Loucy (cell line): ENCODE measurements at regions not wholly inside any gene's neighbourhood (a gene's known extent, or its start where the extent isn't known, plus 50 kb on each side); places are given as distances from the start of the nearest gene placed in this dataset.
"Not testable (repeated sequence)": the region's sequence is repeated elsewhere in the genome, so short reads cannot be mapped to it uniquely, and the experiment has no call there.

ENCODE experiments used
- H2AFZ ChIP-seq: fragments of 200-600 bp; sonication (generic); 2 replicates; pipeline ENCODE4 v1.6.0; 2016; ENCODE audit warnings: antibody characterized with exemption, mild to moderate bottlenecking, low read length, moderate library complexity
- H3F3A ChIP-seq: fragments of 200-600 bp; 2 replicates; pipeline ENCODE4 v1.6.0; 2016; ENCODE audit warnings: antibody characterized with exemption, low read depth, mild to moderate bottlenecking
- H3K27me3 ChIP-seq: fragments of 200-600 bp; sonication (generic); 2 replicates; pipeline ENCODE4 v1.6.1; 2014; ENCODE audit warnings: low read length, mild to moderate bottlenecking; ENCODE audit not compliant: insufficient read depth, poor library complexity, severe bottlenecking
- H3K36me3 ChIP-seq: fragments of 200-600 bp; sonication (generic); 2 replicates; pipeline ENCODE4 v1.6.1; 2016; ENCODE audit warnings: low read length; ENCODE audit not compliant: insufficient read depth
- H3K4me1 ChIP-seq: fragments of 200-600 bp; sonication (generic); 2 replicates; pipeline ENCODE4 v1.5.1; 2014; ENCODE audit warnings: low read length, mild to moderate bottlenecking; ENCODE audit not compliant: insufficient read depth, poor library complexity, severe bottlenecking
- H3K4me2 ChIP-seq: fragments of 200-600 bp; sonication (generic); 2 replicates; pipeline ENCODE4 v1.6.0; 2014; ENCODE audit warnings: antibody characterized with exemption, low read length, low read depth, mild to moderate bottlenecking; ENCODE audit not compliant: poor library complexity, severe bottlenecking
- H3K4me3 ChIP-seq: fragments of 200-600 bp; sonication (generic); 2 replicates; pipeline ENCODE4 v1.5.1; 2014; ENCODE audit warnings: low read length, mild to moderate bottlenecking, mixed read lengths; ENCODE audit not compliant: poor library complexity, severe bottlenecking
- H3K79me2 ChIP-seq: fragments of 200-600 bp; sonication (generic); 2 replicates; pipeline ENCODE4 v1.6.1; 2014; ENCODE audit warnings: low read length; ENCODE audit not compliant: insufficient read depth
- H3K9ac ChIP-seq: fragments of 200-600 bp; sonication (generic); 2 replicates; pipeline ENCODE4 v1.6.0; 2014; ENCODE audit warnings: mild to moderate bottlenecking, low read depth, low read length, moderate library complexity; ENCODE audit not compliant: poor library complexity, severe bottlenecking
- H3K9me2 ChIP-seq: fragments of 200-600 bp; sonication (generic); replicated peaks from 2 replicates; pipeline ENCODE4 v1.6.1; 2016; ENCODE audit warnings: low read depth, low read length, mixed read lengths
- H3K9me3 ChIP-seq: fragments of 200-600 bp; sonication (generic); 2 replicates; pipeline ENCODE4 v1.6.1; 2014; ENCODE audit warnings: mild to moderate bottlenecking, antibody characterized with exemption, low read length, low read depth; ENCODE audit not compliant: insufficient read depth
- H4K20me1 ChIP-seq: fragments of 200-600 bp; sonication (generic); 2 replicates; pipeline ENCODE4 v1.6.0; 2014; ENCODE audit warnings: antibody characterized with exemption, low read length, mild to moderate bottlenecking; ENCODE audit not compliant: insufficient read depth, poor library complexity, severe bottlenecking
- CTCF ChIP-seq: fragments of 200-600 bp; sonication (generic); conservative IDR thresholded peaks from 2 replicates; pipeline ENCODE4 v1.5.1; 2014; ENCODE audit warnings: mild to moderate bottlenecking, antibody characterized with exemption, low read length
- EZH2phosphoT487 ChIP-seq: fragments of 200-600 bp; IDR thresholded peaks from 2 replicates; pipeline ENCODE4 v1.6.1; 2018; ENCODE audit warnings: antibody characterized with exemption, mild to moderate bottlenecking, moderate library complexity, borderline replicate concordance

- Histone ChIP-seq H3K4me3 (no peak overlapping the region), H4K20me1 (no peaks in the 10 kb centered on the region), H3K9ac (no peak overlapping the region), H3K9me2 (no peaks in the 10 kb centered on the region), H3F3A (peaks cover 6% of the 10 kb centered on the region; the same call in 1 of the 2 replicates), H3K9me3 (peaks cover 7% of the 10 kb centered on the region; the same call in 1 of the 2 replicates), H3K79me2 (no peaks in the 10 kb centered on the region), H3K4me2 (no peak overlapping the region), H3K27me3 (no peaks in the 10 kb centered on the region), H2AFZ (no peak overlapping the region), H3K36me3 (no peaks in the 10 kb centered on the region), H3K4me1 (no peaks in the 10 kb centered on the region)
- no peak for TF ChIP-seq CTCF
- TF ChIP-seq EZH2phosphoT487, result no peak
Measured at GRCh38 chr6:835476-836160, 142.7 kb upstream of the EXOC2 start.

GRCh38 chr6:834866-835265, 141.9 kb upstream of the EXOC2 start:
- Histone ChIP-seq H3F3A (peaks cover 6% of the 10 kb centered on the region; the same call in 1 of the 2 replicates), H3K9me2 (no peaks in the 10 kb centered on the region), H3K4me3 (no peak overlapping the region), H3K9ac (no peak overlapping the region), H2AFZ (no peak overlapping the region), H4K20me1 (no peaks in the 10 kb centered on the region), H3K36me3 (no peaks in the 10 kb centered on the region), H3K4me1 (no peaks in the 10 kb centered on the region), H3K27me3 (no peaks in the 10 kb centered on the region), H3K9me3 (peaks cover 7% of the 10 kb centered on the region; the same call in 1 of the 2 replicates), H3K4me2 (no peak overlapping the region), H3K79me2 (no peaks in the 10 kb centered on the region)
- TF ChIP-seq CTCF (no peak), EZH2phosphoT487 (no peak)

GRCh38 chr6:834190-834589, 141.3 kb upstream of the EXOC2 start:
- no peaks in the 10 kb centered on the region for H4K20me1 ChIP-seq
- TF ChIP-seq EZH2phosphoT487 (no peak), CTCF (no peak)
- H3K4me1 ChIP-seq, result no peaks in the 10 kb centered on the region
- H3K4me3 ChIP-seq, result no peak overlapping the region
- H3K9me3 ChIP-seq, result peaks cover 13% of the 10 kb centered on the region
- no peak overlapping the region for H2AFZ ChIP-seq
- H3K27me3 ChIP-seq, result no peaks in the 10 kb centered on the region
- H3K79me2 ChIP-seq, result no peaks in the 10 kb centered on the region
- H3K4me2 ChIP-seq, result no peak overlapping the region
- H3K36me3 ChIP-seq, result no peaks in the 10 kb centered on the region
- no peak overlapping the region for H3K9ac ChIP-seq
- no peaks in the 10 kb centered on the region for H3K9me2 ChIP-seq
- peaks cover 6% of the 10 kb centered on the region; the same call in 1 of the 2 replicates for H3F3A ChIP-seq

GRCh38 chr6:832804-833203, 139.9 kb upstream of the EXOC2 start:
- not testable (repeated sequence) for H3K36me3 ChIP-seq, H3K79me2 ChIP-seq, H3K27me3 ChIP-seq, H3K9ac ChIP-seq, H3K4me3 ChIP-seq, H3K4me1 ChIP-seq, H2AFZ ChIP-seq, H3K9me2 ChIP-seq, H3F3A ChIP-seq, H3K4me2 ChIP-seq, H4K20me1 ChIP-seq
- peaks cover 16% of the 10 kb centered on the region for H3K9me3 ChIP-seq
